Activated CD8-positive, alpha-beta memory T cell treated with anti-CD3 and anti-CD28 coated beads for 1 hour (primary cell): ENCODE measurements at regions not wholly inside any gene's neighbourhood (a gene's known extent, or its start where the extent isn't known, plus 50 kb on each side); places are given as distances from the start of the nearest gene placed in this dataset.

Experiments
- DNase-seq, 2 donors: peaks; one replicate each; pipeline ENCODE4 v3.0.0-alpha.2; 2020; ENCODE audit warnings: low read depth in 1 of 2; ENCODE audit errors: extremely low read depth in 1 of 2

- DNase-seq: no peak
Observed at GRCh38 chr2:145315053-145315452, 795.1 kb upstream of the ZEB2 start.

- DNase-seq: no peak
Observed at GRCh38 chr2:145314119-145314633, 794.3 kb upstream of the ZEB2 start.

DNA sequence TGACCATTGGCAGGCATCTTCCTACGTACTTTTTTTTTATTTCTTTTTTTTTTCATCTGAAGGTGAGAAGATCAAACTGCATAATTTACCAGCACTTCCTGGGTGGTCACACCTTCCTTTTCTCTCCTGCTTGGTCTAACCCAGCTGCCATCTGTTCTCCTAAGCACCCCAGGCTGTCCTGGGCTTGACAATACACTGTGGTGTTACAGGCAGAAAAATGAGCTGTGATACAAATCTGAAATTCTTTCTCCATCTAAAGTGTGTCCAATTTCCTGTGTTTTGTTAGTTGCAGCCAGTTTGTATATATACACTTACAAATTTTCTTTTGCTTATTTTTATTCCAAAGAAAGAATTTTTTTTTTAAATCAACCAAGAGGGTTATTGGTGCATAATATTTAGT, 786.0 kb upstream of the ZEB2 start:
- DNase-seq: no peak

GRCh38 chr2:145304501-145304900, 784.6 kb upstream of the ZEB2 start:
- no peak for DNase-seq

DNA sequence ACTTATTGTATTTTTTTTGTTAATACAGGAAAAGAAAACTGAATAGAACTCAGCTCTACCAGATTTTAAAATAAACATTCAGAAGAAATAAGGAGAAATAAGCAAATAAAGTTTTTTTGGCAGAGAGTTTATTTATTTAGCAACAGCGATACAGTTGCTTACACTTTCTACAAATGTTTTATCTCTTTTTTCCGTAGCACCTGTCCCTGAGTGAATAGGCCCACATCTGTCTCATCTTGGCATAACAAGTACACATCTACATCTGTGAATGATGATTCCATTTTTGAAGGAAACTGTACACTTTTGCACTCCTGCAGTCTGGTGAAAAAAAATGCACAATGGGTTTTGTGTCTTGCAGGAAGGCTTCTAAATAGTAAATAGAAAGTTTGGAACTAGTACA, 783.6 kb upstream of the ZEB2 start:
- DNase-seq: no peak

GRCh38 chr2:145302886-145303285, 783.0 kb upstream of the ZEB2 start:
- no peak for DNase-seq

DNA sequence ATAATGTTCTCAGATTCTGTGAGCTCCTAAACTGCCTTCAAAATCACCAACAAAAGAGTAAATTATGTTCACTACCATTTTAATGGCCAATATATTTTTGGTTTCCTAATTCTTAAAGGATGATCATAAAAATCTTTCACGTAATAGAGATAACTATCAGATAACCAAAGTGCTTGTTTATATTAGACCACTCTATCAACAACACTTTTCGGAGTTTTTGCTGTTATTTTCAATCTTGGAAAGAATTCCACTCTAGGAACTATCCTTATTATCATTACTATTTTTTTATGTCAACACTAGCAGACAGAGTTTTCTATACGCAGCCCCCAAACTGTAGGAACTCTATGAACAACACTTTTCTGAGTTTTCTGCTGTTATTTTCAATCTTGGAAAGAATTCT, 782.5 kb upstream of the ZEB2 start:
- no peak for DNase-seq

DNA sequence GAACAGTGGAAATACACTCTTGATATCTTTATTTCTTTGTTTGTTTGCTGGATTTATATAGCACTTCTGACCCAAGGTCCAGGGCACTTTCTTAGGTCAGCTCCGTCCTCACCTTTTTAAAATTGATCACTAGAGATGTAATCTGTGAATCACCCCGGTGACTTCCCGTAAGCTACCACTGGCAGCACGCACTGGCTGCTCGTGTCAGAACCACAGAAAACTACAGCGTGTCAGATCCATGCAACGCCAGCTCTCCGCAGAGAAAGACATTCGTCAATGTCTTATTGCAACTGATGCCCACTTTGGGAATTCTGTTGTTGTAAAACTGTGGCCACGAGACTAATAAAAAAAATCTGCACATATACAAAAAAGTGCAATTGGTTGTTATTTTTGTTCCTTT, 779.4 kb upstream of the ZEB2 start:
- DNase-seq: no peak

GRCh38 chr2:145292166-145292565, 772.2 kb upstream of the ZEB2 start:
- DNase-seq: no peak

- no peak for DNase-seq
Observed at GRCh38 chr2:145290986-145291385, 771.1 kb upstream of the ZEB2 start.

GRCh38 chr2:145289946-145290345, 770.0 kb upstream of the ZEB2 start:
- no peak for DNase-seq

GRCh38 chr2:145288650-145289496, 769.0 kb upstream of the ZEB2 start:
- DNase-seq: no peak

GRCh38 chr2:145287736-145288135, 767.8 kb upstream of the ZEB2 start:
- no peak for DNase-seq

GRCh38 chr2:145286716-145287275, 766.9 kb upstream of the ZEB2 start:
- no peak for DNase-seq

DNA sequence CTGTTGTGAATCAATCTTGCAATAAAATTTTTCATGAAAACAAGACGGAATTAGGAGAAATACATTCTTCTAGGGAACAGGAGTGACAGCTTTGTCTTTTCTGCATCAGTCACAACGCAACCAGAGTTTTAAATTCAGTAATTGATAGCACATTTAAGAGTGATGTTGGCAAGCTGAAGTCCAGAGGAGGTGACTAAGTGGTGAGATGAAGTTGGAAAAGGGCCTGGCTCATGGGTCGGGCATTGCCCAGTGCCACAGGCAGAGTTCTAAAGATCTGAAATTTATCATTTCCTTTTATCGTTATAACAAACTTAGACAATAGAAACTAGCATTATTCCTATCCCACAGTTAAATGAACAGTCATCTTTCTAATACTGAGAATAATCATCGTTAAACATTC, 764.6 kb upstream of the ZEB2 start:
- DNase-seq: no peak

GRCh38 chr2:145283131-145283530, 763.2 kb upstream of the ZEB2 start:
- DNase-seq: no peak

- no peak for DNase-seq
Observed at GRCh38 chr2:145277922-145278321, 758.0 kb upstream of the ZEB2 start.

DNA sequence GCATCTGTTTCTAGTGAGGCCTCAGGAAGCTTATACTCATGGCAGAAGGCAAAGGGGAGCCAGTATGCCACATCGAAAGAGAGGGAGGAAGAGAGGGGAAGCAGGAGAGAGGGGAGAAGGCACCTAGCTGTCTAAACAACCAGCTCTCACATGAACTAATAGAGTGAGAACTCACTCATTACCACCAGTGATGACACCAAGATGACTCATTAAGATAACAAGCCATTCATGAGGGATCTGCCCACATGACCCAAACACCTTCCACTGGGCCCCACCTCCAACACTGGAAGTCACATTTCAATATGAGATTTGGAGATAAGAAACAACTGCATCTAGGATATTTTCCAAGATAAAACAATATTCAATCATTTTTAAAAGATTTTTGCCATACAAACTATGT, 753.9 kb upstream of the ZEB2 start:
- DNase-seq: no peak

DNA sequence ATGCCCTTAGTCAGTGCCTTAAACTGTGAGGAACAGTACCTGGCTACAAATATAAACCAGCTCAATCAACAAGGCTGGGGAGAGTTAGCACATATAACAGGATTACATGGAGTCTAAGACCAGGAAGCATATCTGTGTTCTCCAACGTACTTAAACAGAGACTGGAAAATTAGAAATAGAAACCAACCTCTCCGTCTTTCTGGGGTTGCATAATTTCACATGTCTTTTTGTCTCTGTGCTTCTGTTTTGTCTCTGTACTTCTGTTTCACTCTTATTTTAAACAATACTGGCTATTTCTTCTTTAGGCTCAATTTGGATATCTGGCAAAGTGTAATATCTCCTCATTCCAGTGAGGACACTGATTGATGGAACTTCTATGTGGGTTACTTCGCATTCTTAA, 749.0 kb upstream of the ZEB2 start:
- DNase-seq: no peak

DNA sequence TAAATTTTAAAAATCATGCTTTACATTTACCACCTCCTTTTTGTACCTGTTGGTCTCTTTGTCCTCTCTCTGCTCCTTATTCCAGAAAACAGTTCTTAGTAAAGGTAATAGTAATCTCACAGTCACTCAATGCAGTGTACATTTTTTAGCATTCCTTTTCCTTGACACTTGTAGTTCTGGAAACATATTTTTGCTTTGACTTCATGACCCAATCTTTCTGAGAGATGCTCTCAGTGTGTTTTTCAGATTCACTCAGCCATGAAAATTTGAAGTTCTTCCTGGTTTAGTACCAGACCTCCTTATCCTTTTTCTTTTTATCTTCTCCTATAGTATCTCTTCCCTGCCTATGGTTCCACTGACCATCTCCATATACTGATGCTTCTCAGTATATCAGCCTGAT, 747.5 kb upstream of the ZEB2 start:
- DNase-seq: no peak

- DNase-seq: no peak
Observed at GRCh38 chr2:145265244-145265643, 745.3 kb upstream of the ZEB2 start.

DNA sequence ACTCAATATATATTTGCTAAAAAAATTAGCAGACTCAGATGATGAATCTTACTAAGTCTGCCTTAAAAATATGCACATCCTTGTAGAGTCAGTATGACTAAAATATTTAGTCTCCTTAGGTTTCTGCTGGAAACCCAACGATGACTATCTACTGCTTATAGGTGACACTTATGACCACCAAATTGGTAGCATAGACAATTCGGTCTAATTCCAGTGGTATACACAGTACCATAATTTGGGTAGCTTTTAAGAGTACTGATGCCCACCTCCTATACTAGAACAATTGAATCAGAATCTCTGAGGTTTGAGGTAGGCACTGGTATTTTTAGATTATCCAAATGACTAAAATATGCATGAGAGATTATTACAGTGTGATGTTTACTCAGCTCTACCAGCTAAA, 740.8 kb upstream of the ZEB2 start:
- DNase-seq: no peak

GRCh38 chr2:145260081-145260480, 740.2 kb upstream of the ZEB2 start:
- DNase-seq: no peak
